Brain microvascular endothelial cell (primary cell): ENCODE measurements at regions not wholly inside any gene's neighbourhood (a gene's known extent, or its start where the extent isn't known, plus 50 kb on each side); places are given as distances from the start of the nearest gene placed in this dataset.

Experiments used
- DNase-seq: peaks from one replicate; pipeline ENCODE4 v3.0.0-alpha.2; 2020
- H3K27ac ChIP-seq: fragments of 250-450 bp; sonication (Bioruptor Pico); 2 replicates; pipeline ENCODE4 v1.5.1; 2020; ENCODE audit warnings: mild to moderate bottlenecking, moderate library complexity
- H3K27me3 ChIP-seq: fragments of 250-450 bp; sonication (Bioruptor Pico); replicated peaks from 2 replicates; pipeline ENCODE4 v1.5.1; 2020; ENCODE audit warnings: mild to moderate bottlenecking
- H3K36me3 ChIP-seq: fragments of 250-450 bp; sonication (Bioruptor Pico); replicated peaks from 2 replicates; pipeline ENCODE4 v1.5.1; 2020; ENCODE audit warnings: mild to moderate bottlenecking
- H3K4me3 ChIP-seq: 2 replicates; pipeline ENCODE4 v1.5.1; 2011; ENCODE audit warnings: low read depth, mild to moderate bottlenecking, control low read depth, low read length, moderate library complexity
- CTCF ChIP-seq: IDR thresholded peaks from 2 replicates; pipeline ENCODE4 v1.5.1; 2011; ENCODE audit warnings: low read depth, mild to moderate bottlenecking, moderate library complexity, low read length, control low read depth, inconsistent platforms; ENCODE audit errors: missing control alignments
- in situ Hi-C: cut with HindIII; loops from 2 replicates; pipeline ENCODE4 v1.10.0; 2017; ENCODE audit warnings: low sequenced_read_pairs, low pct_ligation_motif_present

GRCh38 chr3:161737171-161737570 is 240.6 kb downstream of the OTOL1 start:
- Histone ChIP-seq H3K27me3 (no peaks in the 10 kb centered on the region), H3K36me3 (no peaks in the 10 kb centered on the region), H3K27ac (no peak overlapping the region), H3K4me3 (no peak overlapping the region)
- DNase-seq: no peak
- no peak for TF ChIP-seq CTCF
- in situ Hi-C loops: no loop called here

GRCh38 chr3:161740421-161740820 is 243.8 kb downstream of the OTOL1 start:
- TF ChIP-seq CTCF: no peak
- Histone ChIP-seq H3K4me3 (no peak overlapping the region), H3K36me3 (no peaks in the 10 kb centered on the region), H3K27ac (no peak overlapping the region), H3K27me3 (no peaks in the 10 kb centered on the region)
- no peak for DNase-seq
- in situ Hi-C loops: no loop called here

GRCh38 chr3:161744366-161744765 is 247.8 kb downstream of the OTOL1 start:
- H3K27ac ChIP-seq: no peak overlapping the region
- H3K27me3 ChIP-seq: no peaks in the 10 kb centered on the region
- no peak for DNase-seq
- no peaks in the 10 kb centered on the region for H3K36me3 ChIP-seq
- TF ChIP-seq CTCF: no peak
- in situ Hi-C loops: no loop called here
- H3K4me3 ChIP-seq: no peak overlapping the region

- in situ Hi-C loops: no loop called here
- no peak for DNase-seq
- H3K27ac ChIP-seq: no peak overlapping the region
These were observed 249.1 kb downstream of the OTOL1 start for GRCh38 chr3:161745741-161746140.

GRCh38 chr3:161748049-161748448 is 251.4 kb downstream of the OTOL1 start:
- no peak overlapping the region for H3K27ac ChIP-seq
- no peaks in the 10 kb centered on the region for H3K36me3 ChIP-seq
- no peak overlapping the region for H3K4me3 ChIP-seq
- in situ Hi-C loops: no loop called here
- no peak for DNase-seq
- H3K27me3 ChIP-seq: no peaks in the 10 kb centered on the region
- no peak for TF ChIP-seq CTCF

More at GRCh38 chr3:161745741-161746140, 249.1 kb downstream of the OTOL1 start:
- no peak overlapping the region for H3K4me3 ChIP-seq
- H3K36me3 ChIP-seq: no peaks in the 10 kb centered on the region
- no peak for TF ChIP-seq CTCF
- no peaks in the 10 kb centered on the region for H3K27me3 ChIP-seq

- H3K36me3 ChIP-seq: no peaks in the 10 kb centered on the region
- TF ChIP-seq CTCF: no peak
These were observed 257.9 kb downstream of the OTOL1 start for GRCh38 chr3:161754420-161755053.

More at GRCh38 chr3:161754420-161755053, 257.9 kb downstream of the OTOL1 start:
- H3K27me3 ChIP-seq: no peaks in the 10 kb centered on the region
- no peak overlapping the region for H3K4me3 ChIP-seq
- DNase-seq: no peak
- in situ Hi-C loops: no loop called here
- no peak overlapping the region for H3K27ac ChIP-seq
